HCT116 (cell line): ENCODE measurements at regions not wholly inside any gene's neighbourhood (a gene's known extent, or its start where the extent isn't known, plus 50 kb on each side); places are given as distances from the start of the nearest gene placed in this dataset.

ENCODE experiments used
- ATAC-seq: fragments of 200-7000 bp; cut with Tn5 transposase; 2 replicates; pipeline ENCODE4 v1.9.1; 2020; ENCODE audit warnings: mild to moderate bottlenecking, moderate library complexity
- BruUV-seq: library from RNA; stranded (reverse); fragments of 400-500 nt; replicated peaks from 2 replicates; lab custom pipeline; 2021; lab: Mats Ljungman, UMichigan
- CTCF ChIA-PET: fragments of 300-600 bp; sonication (Branson Sonifier 250); formaldehyde crosslinking; loops from one replicate; lab custom pipeline; 2021; ENCODE audit warnings: antibody characterized with exemption; lab: Charles Lee
- POLR2A ChIA-PET: fragments of 300-600, 350-600 bp; sonication (Branson Sonifier 250); formaldehyde crosslinking; loops from one replicate; lab custom pipeline; 2021; ENCODE audit warnings: antibody characterized with exemption; lab: Charles Lee
- RAD21 ChIA-PET, 2 experiments: fragments of 300-600 bp; sonication (Branson Sonifier 250); formaldehyde crosslinking; loops; one replicate each; lab custom pipeline; 2023; ENCODE audit warnings: low total read pairs in 2 of 2; ENCODE audit not compliant: uncharacterized antibody in 2 of 2, unreplicated experiment in 2 of 2, low non-redundant PET in 1 of 2; lab: Charles Lee
- DNase-seq: peaks from one replicate; pipeline ENCODE4 v3.0.0-alpha.2; 2010; ENCODE audit warnings: low read depth, low spot score
- H2AFZ ChIP-seq: fragments of 200-600 bp; shearing (Covaris generic), sonication (generic); 2 replicates; pipeline ENCODE4 v1.6.1; 2017; ENCODE audit warnings: low read depth, mixed run types, mixed read lengths, antibody characterized with exemption, low read length; ENCODE audit not compliant: poor library complexity, severe bottlenecking
- H3K27ac ChIP-seq: 2 replicates; pipeline ENCODE4 v1.5.1; 2012; ENCODE audit warnings: low read depth, low read length
- H3K27me3 ChIP-seq: fragments of 200-600 bp; sonication (generic); 2 replicates; pipeline ENCODE4 v1.6.1; 2016; ENCODE audit warnings: mixed run types, low read length, mixed read lengths; ENCODE audit not compliant: insufficient read depth
- H3K36me3 ChIP-seq, 2 experiments: fragments of 200-500 bp in 1 of 2; fragments of 200-600 bp in 1 of 2; sonication (Bioruptor generic) in 1 of 2; sonication (generic) in 1 of 2; 2 replicates each; pipeline versions ENCODE4 v1.5.1 to v1.6.1; 2014 to 2016; ENCODE audit warnings: low read length in 2 of 2, inconsistent platforms in 1 of 2, mixed read lengths in 1 of 2, mixed run types in 1 of 2; ENCODE audit not compliant: insufficient read depth in 2 of 2, control insufficient read depth in 1 of 2
- H3K4me1 ChIP-seq, 2 experiments: fragments of 200-600 bp in 1 of 2; sonication (generic) in 1 of 2; 2 replicates each; pipeline versions ENCODE4 v1.5.1 to v1.6.1; 2012 to 2017; ENCODE audit warnings: low read length in 2 of 2, inconsistent platforms in 1 of 2, mild to moderate bottlenecking in 1 of 2, mixed read lengths in 1 of 2, mixed run types in 1 of 2, moderate library complexity in 1 of 2; ENCODE audit not compliant: insufficient read depth in 2 of 2, control insufficient read depth in 1 of 2
- H3K4me2 ChIP-seq: fragments of 200-600 bp; sonication (generic); 2 replicates; pipeline ENCODE4 v1.6.1; 2017; ENCODE audit warnings: mixed run types, low read length, mixed read lengths
- H3K4me3 ChIP-seq, 2 experiments: fragments of 200-600 bp in 1 of 2; sonication (generic) in 1 of 2; replicated peaks in 1 of 2; 2 replicates each; pipeline ENCODE4 v1.5.1; 2011 to 2016; ENCODE audit warnings: low read length in 2 of 2, control low read depth in 1 of 2, low read depth in 1 of 2, mild to moderate bottlenecking in 1 of 2, mixed read lengths in 1 of 2, mixed run types in 1 of 2
- H3K79me2 ChIP-seq: fragments of 200-600 bp; sonication (generic); 2 replicates; pipeline ENCODE4 v1.6.1; 2017; ENCODE audit warnings: mild to moderate bottlenecking, mixed run types, low read length, moderate library complexity, mixed read lengths; ENCODE audit not compliant: insufficient read depth
- H3K9ac ChIP-seq: fragments of 200-600 bp; sonication (generic); 2 replicates; pipeline ENCODE4 v1.6.1; 2016; ENCODE audit warnings: low read length, mixed read lengths
- H3K9me2 ChIP-seq: fragments of 200-600 bp; sonication (generic), shearing (Covaris generic); 2 replicates; pipeline ENCODE4 v1.6.1; 2017; ENCODE audit warnings: mixed run types, mild to moderate bottlenecking, moderate library complexity; ENCODE audit not compliant: insufficient read depth
- H3K9me3 ChIP-seq, 2 experiments: fragments of 200-500 bp in 1 of 2; fragments of 200-600 bp in 1 of 2; sonication (Bioruptor generic) in 1 of 2; sonication (generic) in 1 of 2; 2 replicates each; pipeline ENCODE4 v1.6.1; 2014 to 2017; ENCODE audit warnings: low read length in 2 of 2, mixed read lengths in 2 of 2, inconsistent platforms in 1 of 2, low read depth in 1 of 2, mild to moderate bottlenecking in 1 of 2, mixed run types in 1 of 2, moderate library complexity in 1 of 2; ENCODE audit not compliant: control insufficient read depth in 1 of 2, insufficient read depth in 1 of 2
- H4K20me1 ChIP-seq: fragments of 200-600 bp; sonication (generic), shearing (Covaris generic); 2 replicates; pipeline ENCODE4 v1.6.1; 2017; ENCODE audit warnings: mixed run types, mild to moderate bottlenecking, moderate library complexity; ENCODE audit not compliant: insufficient read depth
- CBX3 ChIP-seq: IDR thresholded peaks from 2 replicates; pipeline ENCODE4 v1.6.1; 2012; ENCODE audit warnings: low read depth
- CEBPB ChIP-seq: IDR thresholded peaks from 2 replicates; pipeline ENCODE4 v1.6.1; 2012; ENCODE audit warnings: low read depth
- CTCF ChIP-seq, 3 experiments: fragments of 200-600 bp in 1 of 3; sonication (generic) in 1 of 3; IDR thresholded peaks in 2 of 3; conservative IDR thresholded peaks in 1 of 3; 2 replicates each; pipeline ENCODE4 v1.5.1; 2012 to 2017; ENCODE audit warnings: low read depth in 2 of 3, low read length in 2 of 3, antibody characterized with exemption in 1 of 3, borderline replicate concordance in 1 of 3, control low read depth in 1 of 3, mild to moderate bottlenecking in 1 of 3, mixed read lengths in 1 of 3, mixed run types in 1 of 3, moderate library complexity in 1 of 3; ENCODE audit not compliant: insufficient read depth in 1 of 3
- FOSL1 ChIP-seq: IDR thresholded peaks from 2 replicates; pipeline ENCODE4 v1.6.1; 2012; ENCODE audit warnings: low read depth
- POLR2A ChIP-seq: IDR thresholded peaks from 2 replicates; pipeline ENCODE4 v1.7.0; 2011; ENCODE audit warnings: borderline replicate concordance; ENCODE audit not compliant: insufficient read depth, insufficient read length; ENCODE audit errors: extremely low read depth
- REST ChIP-seq: IDR thresholded peaks from 2 replicates; pipeline ENCODE4 v1.6.1; 2012; ENCODE audit warnings: low read depth
- SP1 ChIP-seq: IDR thresholded peaks from 2 replicates; pipeline ENCODE4 v1.6.1; 2012; ENCODE audit warnings: low read depth
- TCF7L2 ChIP-seq: IDR thresholded peaks from 2 replicates; pipeline ENCODE4 v1.7.0; 2011; ENCODE audit warnings: borderline replicate concordance, inconsistent platforms; ENCODE audit not compliant: insufficient read depth, insufficient read length; ENCODE audit errors: extremely low read depth
- ZBTB33 ChIP-seq: IDR thresholded peaks from 2 replicates; pipeline ENCODE4 v1.6.1; 2011; ENCODE audit warnings: mild to moderate bottlenecking, low read length, moderate library complexity; ENCODE audit not compliant: insufficient replicate concordance; ENCODE audit errors: extremely low read depth
- ZFX ChIP-seq: fragments of 450-650 bp; IDR thresholded peaks from 2 replicates; pipeline ENCODE4 v1.6.1; 2017
- intact Hi-C: fragments of 100-400 bp; cut with micrococcal nuclease; formaldehyde crosslinking; loops from 2 replicates; pipeline ENCODE4 v1.10.0; 2022

GRCh38 chr12:73235387-73235786 lies 963.2 kb downstream of the TRHDE start:
- no peak overlapping the region for H3K4me2 ChIP-seq
- POLR2A ChIA-PET, result no interaction called here
- intact Hi-C loops, result no loop called here

More at GRCh38 chr12:73235387-73235786, 963.2 kb downstream of the TRHDE start:
- no peak overlapping the region for H3K4me3 ChIP-seq
- H3K9me2 ChIP-seq, result no peaks in the 10 kb centered on the region
- no TSS peak for BruUV-seq
- DNase-seq (no peak), ATAC-seq (no peak)
- TF ChIP-seq ZBTB33, result no peak
- TF ChIP-seq REST, result no peak
- TF ChIP-seq CBX3, result no peak
- no peak for TF ChIP-seq TCF7L2
- no peak for TF ChIP-seq SP1
- no peak for TF ChIP-seq CTCF (IDR thresholded peaks at IDR 0.05 in 2 of 3, conservative IDR thresholded peaks at IDR 0.05 in 1 of 3; ENCODE audit: borderline replicate concordance in 1 of 3, insufficient read depth in 1 of 3, low read depth in 2 of 3, low read length in 2 of 3)
- no peak for TF ChIP-seq ZFX
- TF ChIP-seq FOSL1, result no peak
- TF ChIP-seq CEBPB, result no peak
- TF ChIP-seq POLR2A, result no peak
- no peak overlapping the region for H3K9ac ChIP-seq
- ChIA-PET RAD21 (no interaction called here), CTCF (no interaction called here)
- no peaks in the 10 kb centered on the region for H4K20me1 ChIP-seq
- no peak overlapping the region for H2AFZ ChIP-seq
- no peaks in the 10 kb centered on the region for H3K79me2 ChIP-seq
- no peak overlapping the region for H3K27ac ChIP-seq
- no peaks in the 10 kb centered on the region for H3K4me1 ChIP-seq
- no peaks in the 10 kb centered on the region for H3K36me3 ChIP-seq
- no peaks in the 10 kb centered on the region for H3K27me3 ChIP-seq
- H3K9me3 ChIP-seq, result no peaks in the 10 kb centered on the region
